ENCODE measurements at regions not wholly inside any gene's neighbourhood (a gene's known extent, or its start where the extent isn't known, plus 50 kb on each side); places are given as distances from the start of the nearest gene placed in this dataset.

DNA sequence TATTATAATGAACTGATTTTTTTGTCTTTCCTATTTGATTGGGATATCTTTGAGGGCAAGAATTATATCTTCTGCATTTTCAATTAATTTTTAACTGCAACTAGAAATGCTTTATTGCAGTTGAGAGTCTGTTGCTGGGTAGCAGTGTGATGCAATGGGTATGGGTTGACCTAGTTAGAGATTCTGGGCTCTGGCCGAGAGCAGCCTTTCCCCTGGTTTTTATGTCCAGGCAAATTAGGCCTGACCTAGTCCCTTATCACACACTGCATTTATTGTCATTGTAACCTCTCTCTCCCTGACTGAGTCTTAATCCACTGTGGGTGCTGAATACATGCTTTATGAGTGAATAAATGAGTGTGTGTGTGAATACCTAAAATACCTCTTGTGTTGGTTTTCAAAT is 206.4 kb upstream of the PTGFR start:
- no peaks in the 10 kb centered on the region for H3K27me3 ChIP-seq (ENCODE audit: control insufficient read depth in 3 of 3, insufficient read depth in 3 of 3, low read length in 2 of 3)
- H3K27ac ChIP-seq (ENCODE audit: low read depth in 1 of 2, low read length in 1 of 2) = no peak overlapping the region
- H3K4me3 ChIP-seq = no peak overlapping the region
- no peaks in the 10 kb centered on the region for H3K9me3 ChIP-seq (ENCODE audit: control insufficient read depth in 4 of 4, insufficient read depth in 3 of 4, low read length in 3 of 4)
- no peaks in the 10 kb centered on the region for H3K4me1 ChIP-seq (ENCODE audit: control insufficient read depth in 5 of 5, insufficient read depth in 5 of 5, low read length in 5 of 5)
- no peaks in the 10 kb centered on the region for H3K36me3 ChIP-seq (ENCODE audit: control insufficient read depth in 4 of 4, insufficient read depth in 4 of 4, low read length in 4 of 4)
- no peak overlapping the region for H3K9ac ChIP-seq (ENCODE audit: insufficient read depth in 1 of 2, low read length in 2 of 2)
- DNase-seq = no peak
- 59 to 70% methylated on average over 1 of the region's 1 CpG for whole genome bisulfite sequencing, 2 donors
- TF ChIP-seq, protein P1, sequence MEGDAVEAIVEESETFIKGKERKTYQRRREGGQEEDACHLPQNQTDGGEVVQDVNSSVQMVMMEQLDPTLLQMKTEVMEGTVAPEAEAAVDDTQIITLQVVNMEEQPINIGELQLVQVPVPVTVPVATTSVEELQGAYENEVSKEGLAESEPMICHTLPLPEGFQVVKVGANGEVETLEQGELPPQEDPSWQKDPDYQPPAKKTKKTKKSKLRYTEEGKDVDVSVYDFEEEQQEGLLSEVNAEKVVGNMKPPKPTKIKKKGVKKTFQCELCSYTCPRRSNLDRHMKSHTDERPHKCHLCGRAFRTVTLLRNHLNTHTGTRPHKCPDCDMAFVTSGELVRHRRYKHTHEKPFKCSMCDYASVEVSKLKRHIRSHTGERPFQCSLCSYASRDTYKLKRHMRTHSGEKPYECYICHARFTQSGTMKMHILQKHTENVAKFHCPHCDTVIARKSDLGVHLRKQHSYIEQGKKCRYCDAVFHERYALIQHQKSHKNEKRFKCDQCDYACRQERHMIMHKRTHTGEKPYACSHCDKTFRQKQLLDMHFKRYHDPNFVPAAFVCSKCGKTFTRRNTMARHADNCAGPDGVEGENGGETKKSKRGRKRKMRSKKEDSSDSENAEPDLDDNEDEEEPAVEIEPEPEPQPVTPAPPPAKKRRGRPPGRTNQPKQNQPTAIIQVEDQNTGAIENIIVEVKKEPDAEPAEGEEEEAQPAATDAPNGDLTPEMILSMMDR (IDR thresholded peaks at IDR 0.05; ENCODE audit: control extremely low read depth, extremely low read depth) = no peak
- ATAC-seq (ENCODE audit: insufficient read depth, low FRiP score) = no peak

DNA sequence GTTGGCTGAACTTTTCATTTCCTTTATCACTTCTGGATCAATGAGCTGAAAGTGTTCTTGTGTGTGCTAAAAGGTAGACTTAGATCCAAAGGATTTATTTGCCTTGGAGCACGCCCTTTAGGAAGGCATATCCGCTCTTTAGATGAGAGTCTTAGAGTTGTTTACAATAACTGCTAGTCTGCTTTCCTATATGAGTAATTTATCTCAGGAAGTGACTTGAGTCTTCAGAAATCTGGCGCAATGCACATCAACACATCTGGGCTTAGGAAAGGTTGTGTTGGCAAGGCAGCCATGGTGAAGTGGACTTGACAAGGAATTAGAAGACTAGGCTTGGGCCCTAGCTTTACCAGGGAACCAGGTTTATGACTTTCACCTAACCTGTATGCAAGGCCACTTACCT is 204.1 kb upstream of the PTGFR start:
- Histone ChIP-seq H3K36me3 (ENCODE audit: control insufficient read depth in 4 of 4, insufficient read depth in 4 of 4, low read length in 4 of 4) (no peaks in the 10 kb centered on the region), H3K27me3 (ENCODE audit: control insufficient read depth in 3 of 3, insufficient read depth in 3 of 3, low read length in 2 of 3) (no peaks in the 10 kb centered on the region), H3K9ac (ENCODE audit: insufficient read depth in 1 of 2, low read length in 2 of 2) (no peak overlapping the region), H3K4me3 (no peak overlapping the region), H3K9me3 (ENCODE audit: control insufficient read depth in 4 of 4, insufficient read depth in 3 of 4, low read length in 3 of 4) (no peaks in the 10 kb centered on the region), H3K27ac (ENCODE audit: low read depth in 1 of 2, low read length in 1 of 2) (no peak overlapping the region), H3K4me1 (ENCODE audit: control insufficient read depth in 5 of 5, insufficient read depth in 5 of 5, low read length in 5 of 5) (no peaks in the 10 kb centered on the region)
- TF ChIP-seq, protein P1 (IDR thresholded peaks at IDR 0.05; ENCODE audit: control extremely low read depth, extremely low read depth) = no peak
- 43 to 72% methylated on average over 3 of the region's 3 CpGs for WGBS, 2 donors
- ATAC-seq (ENCODE audit: insufficient read depth, low FRiP score) (peak; percentile 11), DNase-seq (peak in 2 of 3 donors; percentile 5 to 41)

DNA sequence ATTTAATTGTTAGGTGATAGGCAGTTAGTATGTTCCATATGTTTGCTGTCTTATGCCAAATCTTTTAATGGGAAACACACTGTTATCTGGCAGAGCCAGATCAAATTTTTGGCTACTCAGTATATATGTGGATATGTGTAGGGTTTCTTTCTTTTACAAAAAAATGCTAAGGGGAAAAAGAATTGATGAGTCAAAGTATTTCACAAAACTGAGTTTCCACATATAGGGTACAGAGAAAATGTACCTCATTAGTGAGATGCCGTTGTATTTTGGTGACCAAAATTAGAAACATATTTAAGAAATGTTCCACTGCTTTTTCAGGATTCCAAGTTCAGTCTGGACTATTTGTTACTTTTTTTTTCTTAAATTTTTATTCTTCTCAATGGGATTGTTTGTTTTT is 201.2 kb upstream of the PTGFR start:
- 82% methylated on average over 1 of the region's 1 CpG for WGBS, 2 donors

DNA sequence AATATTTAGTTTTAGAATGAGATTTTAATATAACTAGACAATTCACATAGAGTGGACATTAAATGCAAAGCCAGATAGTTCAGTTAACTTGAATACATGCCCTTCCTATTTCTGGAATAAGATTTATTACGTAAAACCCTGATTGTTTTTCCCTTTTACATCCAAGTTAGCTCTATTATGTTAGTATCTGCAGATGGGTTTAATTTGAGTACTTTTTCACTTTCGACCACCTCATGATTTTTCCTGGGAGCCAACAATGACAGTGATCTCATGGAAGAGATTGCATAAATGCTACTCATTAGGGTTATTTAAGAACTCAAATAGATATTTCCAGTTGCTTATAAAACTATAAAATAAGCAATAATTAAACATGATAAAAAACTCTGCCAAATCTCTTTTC is 199.4 kb upstream of the PTGFR start:
- Histone ChIP-seq H3K4me3 (no peak overlapping the region), H3K36me3 (ENCODE audit: control insufficient read depth in 4 of 4, insufficient read depth in 4 of 4, low read length in 4 of 4) (no peaks in the 10 kb centered on the region), H3K9me3 (ENCODE audit: control insufficient read depth in 4 of 4, insufficient read depth in 3 of 4, low read length in 3 of 4) (no peaks in the 10 kb centered on the region), H3K27ac (ENCODE audit: low read depth in 1 of 2, low read length in 1 of 2) (no peak overlapping the region), H3K9ac (ENCODE audit: insufficient read depth in 1 of 2, low read length in 2 of 2) (no peak overlapping the region), H3K4me1 (ENCODE audit: control insufficient read depth in 5 of 5, insufficient read depth in 5 of 5, low read length in 5 of 5) (no peaks in the 10 kb centered on the region), H3K27me3 (ENCODE audit: control insufficient read depth in 3 of 3, insufficient read depth in 3 of 3, low read length in 2 of 3) (no peaks in the 10 kb centered on the region)
- ATAC-seq (ENCODE audit: insufficient read depth, low FRiP score) (no peak), DNase-seq (no peak)
- TF ChIP-seq, protein P1 (IDR thresholded peaks at IDR 0.05; ENCODE audit: control extremely low read depth, extremely low read depth) = no peak
- 85 to 90% methylated on average over 2 of the region's 2 CpGs for WGBS, 2 donors

More for the DNA sequence above, 201.2 kb upstream of the PTGFR start:
- TF ChIP-seq, protein P1 (IDR thresholded peaks at IDR 0.05; ENCODE audit: control extremely low read depth, extremely low read depth) = no peak
- Histone ChIP-seq H3K27me3 (ENCODE audit: control insufficient read depth in 3 of 3, insufficient read depth in 3 of 3, low read length in 2 of 3) (no peaks in the 10 kb centered on the region), H3K9ac (ENCODE audit: insufficient read depth in 1 of 2, low read length in 2 of 2) (no peak overlapping the region), H3K27ac (ENCODE audit: low read depth in 1 of 2, low read length in 1 of 2) (no peak overlapping the region), H3K4me1 (ENCODE audit: control insufficient read depth in 5 of 5, insufficient read depth in 5 of 5, low read length in 5 of 5) (no peaks in the 10 kb centered on the region), H3K36me3 (ENCODE audit: control insufficient read depth in 4 of 4, insufficient read depth in 4 of 4, low read length in 4 of 4) (no peaks in the 10 kb centered on the region), H3K9me3 (ENCODE audit: control insufficient read depth in 4 of 4, insufficient read depth in 3 of 4, low read length in 3 of 4) (no peaks in the 10 kb centered on the region), H3K4me3 (no peak overlapping the region)
- DNase-seq = no peak
- ATAC-seq (ENCODE audit: insufficient read depth, low FRiP score) = no peak
